ENCODE measurements at regions not wholly inside any gene's neighbourhood (a gene's known extent, or its start where the extent isn't known, plus 50 kb on each side); places are given as distances from the start of the nearest gene placed in this dataset.

GRCh38 chr3:113110267-113110666, 101.1 kb upstream of the BOC start:
- H3K27ac Mint-ChIP-seq: no peak overlapping the region
- no peak for DNase-seq
- H3K4me1 Mint-ChIP-seq (ENCODE audit: low read depth): peaks cover 36% of the 10 kb centered on the region
- no peak for ATAC-seq
- intact Hi-C loops (cut with micrococcal nuclease): no loop called here
- no peak overlapping the region for H3K4me3 Mint-ChIP-seq
- H3K9me3 Mint-ChIP-seq: no peaks in the 10 kb centered on the region
- H3K27me3 Mint-ChIP-seq: no peaks in the 10 kb centered on the region
- ChIA-PET POLR2A (no interaction called here), CTCF (interaction anchor here (1.2 kb wide), 1 partner anchor 178 kb away, joined by 3 read pairs; no protein-coding TSS in a partner anchor)
- TF ChIP-seq, protein P1, sequence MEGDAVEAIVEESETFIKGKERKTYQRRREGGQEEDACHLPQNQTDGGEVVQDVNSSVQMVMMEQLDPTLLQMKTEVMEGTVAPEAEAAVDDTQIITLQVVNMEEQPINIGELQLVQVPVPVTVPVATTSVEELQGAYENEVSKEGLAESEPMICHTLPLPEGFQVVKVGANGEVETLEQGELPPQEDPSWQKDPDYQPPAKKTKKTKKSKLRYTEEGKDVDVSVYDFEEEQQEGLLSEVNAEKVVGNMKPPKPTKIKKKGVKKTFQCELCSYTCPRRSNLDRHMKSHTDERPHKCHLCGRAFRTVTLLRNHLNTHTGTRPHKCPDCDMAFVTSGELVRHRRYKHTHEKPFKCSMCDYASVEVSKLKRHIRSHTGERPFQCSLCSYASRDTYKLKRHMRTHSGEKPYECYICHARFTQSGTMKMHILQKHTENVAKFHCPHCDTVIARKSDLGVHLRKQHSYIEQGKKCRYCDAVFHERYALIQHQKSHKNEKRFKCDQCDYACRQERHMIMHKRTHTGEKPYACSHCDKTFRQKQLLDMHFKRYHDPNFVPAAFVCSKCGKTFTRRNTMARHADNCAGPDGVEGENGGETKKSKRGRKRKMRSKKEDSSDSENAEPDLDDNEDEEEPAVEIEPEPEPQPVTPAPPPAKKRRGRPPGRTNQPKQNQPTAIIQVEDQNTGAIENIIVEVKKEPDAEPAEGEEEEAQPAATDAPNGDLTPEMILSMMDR (IDR thresholded peaks at IDR 0.05): no peak
- H3K36me3 Mint-ChIP-seq (ENCODE audit: low read depth): no peaks in the 10 kb centered on the region

- DNase-seq: peak; percentile 45
- no peaks in the 10 kb centered on the region for H3K36me3 Mint-ChIP-seq (ENCODE audit: low read depth)
Observed at GRCh38 chr3:113111011-113111707, 100.2 kb upstream of the BOC start.

GRCh38 chr3:113113361-113113760, 98.0 kb upstream of the BOC start:
- ATAC-seq (peak; percentile 40), DNase-seq (peak; percentile 8)
- ChIA-PET POLR2A (no interaction called here), CTCF (no interaction called here)
- no peak overlapping the region for H3K4me3 Mint-ChIP-seq
- TF ChIP-seq, protein P1 (IDR thresholded peaks at IDR 0.05): no peak
- H3K9me3 Mint-ChIP-seq: no peaks in the 10 kb centered on the region
- no peak overlapping the region for H3K27ac Mint-ChIP-seq
- H3K27me3 Mint-ChIP-seq: no peaks in the 10 kb centered on the region
- no peaks in the 10 kb centered on the region for H3K36me3 Mint-ChIP-seq (ENCODE audit: low read depth)
- intact Hi-C loops (cut with micrococcal nuclease): no loop called here
- peaks cover 36% of the 10 kb centered on the region for H3K4me1 Mint-ChIP-seq (ENCODE audit: low read depth)

More at GRCh38 chr3:113111011-113111707, 100.2 kb upstream of the BOC start:
- no peak overlapping the region for H3K27ac Mint-ChIP-seq
- peak; percentile 92 for ATAC-seq
- CTCF ChIA-PET: no interaction called here
- no peaks in the 10 kb centered on the region for H3K27me3 Mint-ChIP-seq
- H3K9me3 Mint-ChIP-seq: no peaks in the 10 kb centered on the region
- peaks cover 36% of the 10 kb centered on the region for H3K4me1 Mint-ChIP-seq (ENCODE audit: low read depth)
- POLR2A ChIA-PET: no interaction called here
- TF ChIP-seq, protein P1 (IDR thresholded peaks at IDR 0.05): no peak
- intact Hi-C loops (cut with micrococcal nuclease): no loop called here
- no peak overlapping the region for H3K4me3 Mint-ChIP-seq

GRCh38 chr3:113117511-113118234, 93.7 kb upstream of the BOC start:
- POLR2A ChIA-PET: no interaction called here
- intact Hi-C loops (cut with micrococcal nuclease): no loop called here
- no peaks in the 10 kb centered on the region for H3K9me3 Mint-ChIP-seq
- ATAC-seq (no peak), DNase-seq (no peak)
- no peaks in the 10 kb centered on the region for H3K27me3 Mint-ChIP-seq
- H3K4me3 Mint-ChIP-seq: no peak overlapping the region
- no peak overlapping the region for H3K27ac Mint-ChIP-seq
- peaks cover 15% of the 10 kb centered on the region for H3K4me1 Mint-ChIP-seq (ENCODE audit: low read depth)
- H3K36me3 Mint-ChIP-seq (ENCODE audit: low read depth): no peaks in the 10 kb centered on the region
- CTCF ChIA-PET: no interaction called here
- TF ChIP-seq, protein P1 (IDR thresholded peaks at IDR 0.05): no peak

DNA sequence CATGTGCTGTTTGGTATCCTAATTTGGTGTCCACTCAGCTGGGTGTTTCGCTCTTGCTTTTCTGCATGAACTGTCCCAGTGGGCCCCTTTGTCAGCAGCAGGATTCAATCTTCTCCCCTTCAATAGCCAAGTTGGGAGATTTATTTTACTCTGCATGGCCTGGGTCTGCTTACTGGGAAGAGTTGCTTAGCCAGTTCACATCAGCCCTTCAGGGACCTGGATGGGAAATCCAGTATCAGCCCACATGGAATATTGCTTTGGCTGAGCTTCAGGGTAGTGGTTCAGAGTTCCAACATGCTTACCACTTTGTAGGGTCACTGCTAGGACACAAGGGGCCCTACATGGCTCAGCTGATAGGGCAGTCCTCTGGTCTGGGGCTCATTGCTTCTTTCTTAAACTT, 93.0 kb upstream of the BOC start:
- DNase-seq (no peak), ATAC-seq (no peak)
- TF ChIP-seq, protein P1 (IDR thresholded peaks at IDR 0.05): no peak
- Mint-ChIP-seq H3K27me3 (no peaks in the 10 kb centered on the region), H3K4me3 (no peak overlapping the region), H3K27ac (no peak overlapping the region), H3K4me1 (ENCODE audit: low read depth) (peaks cover 8% of the 10 kb centered on the region), H3K36me3 (ENCODE audit: low read depth) (no peaks in the 10 kb centered on the region), H3K9me3 (no peaks in the 10 kb centered on the region)
- POLR2A ChIA-PET: no interaction called here
- CTCF ChIA-PET: no interaction called here
- intact Hi-C loops (cut with micrococcal nuclease): no loop called here
